GM12878 (cell line): ENCODE measurements at regions not wholly inside any gene's neighbourhood (a gene's known extent, or its start where the extent isn't known, plus 50 kb on each side); places are given as distances from the start of the nearest gene placed in this dataset.

Source experiments
- CTCF ChIP-seq, 3 experiments: IDR thresholded peaks in 2 of 3; conservative IDR thresholded peaks in 1 of 3; 2 replicates each; pipeline ENCODE4 v1.5.1; 2011; ENCODE audit warnings: low read depth in 3 of 3, low read length in 3 of 3, mild to moderate bottlenecking in 3 of 3, control low read depth in 2 of 3, moderate library complexity in 2 of 3, inconsistent platforms in 1 of 3, mixed read lengths in 1 of 3; ENCODE audit not compliant: control insufficient read depth in 2 of 3, insufficient read depth in 1 of 3; ENCODE audit errors: extremely low read depth in 1 of 3
- ETV6 ChIP-seq, 2 experiments: fragments of 450-650 bp in 1 of 2; IDR thresholded peaks in 1 of 2; conservative IDR thresholded peaks in 1 of 2; 2 replicates each; pipeline ENCODE4 v1.6.1; 2014; ENCODE audit warnings: antibody characterized with exemption in 1 of 2, borderline replicate concordance in 1 of 2, low read depth in 1 of 2, mild to moderate bottlenecking in 1 of 2, moderate library complexity in 1 of 2
- FOS ChIP-seq: IDR thresholded peaks from 3 replicates; pipeline ENCODE4 v1.6.1; 2011; ENCODE audit warnings: borderline replicate concordance; ENCODE audit not compliant: insufficient read length; ENCODE audit errors: extremely low read depth
- GABPA ChIP-seq: IDR thresholded peaks from 2 replicates; pipeline ENCODE4 v1.6.1; 2014; ENCODE audit warnings: antibody characterized with exemption, low read depth, mild to moderate bottlenecking, inconsistent platforms
- HDAC2 ChIP-seq: fragments of 200-600 bp; sonication (generic); IDR thresholded peaks from 2 replicates; pipeline ENCODE4 v1.6.1; 2017
- MXI1 ChIP-seq: fragments of 150-350 bp; IDR thresholded peaks from 2 replicates; pipeline ENCODE4 v1.6.1; 2011; ENCODE audit warnings: low read depth, mild to moderate bottlenecking, inconsistent platforms, low read length, improper control_type of control experiment
- NFYA ChIP-seq: IDR thresholded peaks from 2 replicates; pipeline ENCODE4 v1.6.1; 2011; ENCODE audit warnings: low read depth, mild to moderate bottlenecking, low read length, improper control_type of control experiment, borderline replicate concordance
- POLR2AphosphoS5 ChIP-seq: IDR thresholded peaks from 2 replicates; pipeline ENCODE4 v1.6.1; 2011; ENCODE audit warnings: mild to moderate bottlenecking, low read length, inconsistent platforms
- SP1 ChIP-seq: IDR thresholded peaks from one replicate; pipeline ENCODE4 v1.6.1; 2011; ENCODE audit warnings: low read depth, low read length
- SPI1 ChIP-seq: IDR thresholded peaks from 2 replicates; pipeline ENCODE4 v1.6.1; 2011; ENCODE audit warnings: low read depth, mild to moderate bottlenecking, low read length, moderate library complexity, borderline replicate concordance; ENCODE audit not compliant: insufficient read depth
- SREBF2 ChIP-seq: IDR thresholded peaks from 2 replicates; pipeline ENCODE4 v1.6.1; 2012; ENCODE audit warnings: mild to moderate bottlenecking, low read length
- TAF1 ChIP-seq: IDR thresholded peaks from 2 replicates; pipeline ENCODE4 v1.6.1; 2011; ENCODE audit warnings: mild to moderate bottlenecking, low read depth, low read length, borderline replicate concordance
- TCF3 ChIP-seq: IDR thresholded peaks from 2 replicates; pipeline ENCODE4 v1.6.1; 2012; ENCODE audit warnings: low read depth, mild to moderate bottlenecking, low read length, borderline replicate concordance; ENCODE audit not compliant: insufficient read depth
- ZNF274 ChIP-seq: IDR thresholded peaks from one replicate; pipeline ENCODE4 v1.8.0; 2011; ENCODE audit not compliant: insufficient read length, insufficient read depth

DNA sequence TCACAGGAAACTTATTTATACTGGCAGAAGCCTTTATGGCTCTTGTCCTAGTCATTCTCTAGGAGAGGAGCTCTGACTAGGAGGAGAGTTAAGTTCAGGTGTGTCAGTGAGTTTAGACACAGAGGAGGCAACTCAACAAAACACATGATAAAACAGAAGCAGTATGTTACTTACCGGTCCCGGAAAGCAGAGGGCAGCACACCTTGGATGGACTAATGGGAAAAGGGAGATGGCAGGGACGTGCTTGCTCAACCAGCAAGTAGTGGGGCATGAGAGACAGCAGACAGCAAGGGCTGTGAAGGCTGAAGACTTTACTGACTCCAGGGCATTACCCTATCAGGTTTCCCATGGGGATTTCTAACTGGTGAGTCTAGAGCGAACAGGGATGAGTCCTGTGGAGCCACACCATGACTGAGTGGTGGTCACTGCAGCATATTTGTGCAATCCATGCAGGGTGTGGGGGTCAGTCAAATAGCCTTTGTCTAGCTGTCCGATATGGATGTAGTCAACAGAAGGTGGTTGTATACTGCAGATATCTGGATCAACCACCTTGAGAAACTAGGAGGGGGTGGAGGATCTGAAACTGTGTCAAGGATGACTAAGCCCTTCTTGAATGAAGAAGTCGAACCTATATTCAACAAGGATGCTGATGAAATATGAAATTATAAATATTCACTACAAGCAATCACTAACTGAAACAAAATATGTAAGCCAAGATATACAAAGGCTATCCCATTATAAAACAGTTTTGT is 596.3 kb upstream of the CHRM3 start:
- TF ChIP-seq GABPA, result no peak
- no peak for TF ChIP-seq POLR2AphosphoS5
- TF ChIP-seq TAF1, result no peak
- TF ChIP-seq HDAC2, result no peak
- no peak for TF ChIP-seq FOS
- TF ChIP-seq ZNF274, result no peak
- no peak for TF ChIP-seq CTCF (IDR thresholded peaks at IDR 0.05 in 2 of 3, conservative IDR thresholded peaks at IDR 0.05 in 1 of 3; ENCODE audit: control insufficient read depth in 2 of 3, extremely low read depth in 1 of 3, insufficient read depth in 1 of 3, low read depth in 3 of 3, low read length in 3 of 3)
- TF ChIP-seq MXI1, result no peak
- TF ChIP-seq SREBF2, result no peak
- no peak for TF ChIP-seq NFYA
- TF ChIP-seq ETV6 (conservative IDR thresholded peaks at IDR 0.05 in 1 of 2, IDR thresholded peaks at IDR 0.05 in 1 of 2; ENCODE audit: borderline replicate concordance in 1 of 2, low read depth in 1 of 2), result no peak
- no peak for TF ChIP-seq SPI1
- TF ChIP-seq TCF3, result no peak
- no peak for TF ChIP-seq SP1
